ENCODE measurements at regions not wholly inside any gene's neighbourhood (a gene's known extent, or its start where the extent isn't known, plus 50 kb on each side); places are given as distances from the start of the nearest gene placed in this dataset.
A peak's percentile ranks its signal among the peaks of the same experiment; 100 is the strongest.
"Not testable (repeated sequence)": the region's sequence is repeated elsewhere in the genome, so short reads cannot be mapped to it uniquely, and the experiment has no call there.

GRCh38 chr16:51523400-51523799, 372.3 kb upstream of the SALL1 start:
- DNase-seq (ENCODE audit: low read depth) = peak; percentile 80
- TF ChIP-seq CTCF (IDR thresholded peaks at IDR 0.05; ENCODE audit: insufficient read depth, low read length) = no peak
- no peak overlapping the region for H3K4me3 ChIP-seq (ENCODE audit: low read depth, low read length)

- H3K4me3 ChIP-seq (ENCODE audit: low read depth, low read length) = no peak overlapping the region
- DNase-seq (ENCODE audit: low read depth) = no peak
- TF ChIP-seq CTCF (IDR thresholded peaks at IDR 0.05; ENCODE audit: insufficient read depth, low read length) = no peak
These were observed 371.8 kb upstream of the SALL1 start for GRCh38 chr16:51522902-51523301.

- H3K4me3 ChIP-seq (ENCODE audit: low read depth, low read length); DNase-seq (ENCODE audit: low read depth): not testable (repeated sequence)
These were observed 365.9 kb upstream of the SALL1 start for GRCh38 chr16:51516960-51517359.

GRCh38 chr16:51510416-51510815, 359.3 kb upstream of the SALL1 start:
- no peak for DNase-seq (ENCODE audit: low read depth)
- TF ChIP-seq CTCF (IDR thresholded peaks at IDR 0.05; ENCODE audit: insufficient read depth, low read length) = no peak
- H3K4me3 ChIP-seq (ENCODE audit: low read depth, low read length) = no peak overlapping the region

GRCh38 chr16:51509336-51509735, 358.3 kb upstream of the SALL1 start:
- H3K4me3 ChIP-seq (ENCODE audit: low read depth, low read length) = no peak overlapping the region
- no peak for TF ChIP-seq CTCF (IDR thresholded peaks at IDR 0.05; ENCODE audit: insufficient read depth, low read length)

GRCh38 chr16:51508490-51509212, 357.6 kb upstream of the SALL1 start:
- no peak overlapping the region for H3K4me3 ChIP-seq (ENCODE audit: low read depth, low read length)
- DNase-seq (ENCODE audit: low read depth) = peak; percentile 87
- no peak for TF ChIP-seq CTCF (IDR thresholded peaks at IDR 0.05; ENCODE audit: insufficient read depth, low read length)

More at GRCh38 chr16:51509336-51509735, 358.3 kb upstream of the SALL1 start:
- DNase-seq (ENCODE audit: low read depth) = no peak

- DNase-seq (ENCODE audit: low read depth) = no peak
- TF ChIP-seq CTCF (IDR thresholded peaks at IDR 0.05; ENCODE audit: insufficient read depth, low read length) = no peak
These were observed 356.2 kb upstream of the SALL1 start for GRCh38 chr16:51507286-51507685.

More at GRCh38 chr16:51507286-51507685, 356.2 kb upstream of the SALL1 start:
- H3K4me3 ChIP-seq (ENCODE audit: low read depth, low read length) = no peak overlapping the region

All from fibroblast of the aortic adventitia (primary cell).